LHCN-M2 (cell line): ENCODE measurements at regions not wholly inside any gene's neighbourhood (a gene's known extent, or its start where the extent isn't known, plus 50 kb on each side); places are given as distances from the start of the nearest gene placed in this dataset.
"Not testable (repeated sequence)": the region's sequence is repeated elsewhere in the genome, so short reads cannot be mapped to it uniquely, and the experiment has no call there.

Experiments used
- DNase-seq: peaks from one replicate; pipeline ENCODE4 v3.0.0-alpha.2; 2012; ENCODE audit warnings: low read depth

GRCh38 chr4:13762130-13762529 lies 134.6 kb upstream of the BOD1L1 start:
- peak; percentile 19 for DNase-seq

GRCh38 chr4:13763707-13764106 lies 136.2 kb upstream of the BOD1L1 start:
- no peak for DNase-seq

- DNase-seq = peak; percentile 27
These were observed 138.0 kb upstream of the BOD1L1 start for GRCh38 chr4:13765539-13765938.

DNA sequence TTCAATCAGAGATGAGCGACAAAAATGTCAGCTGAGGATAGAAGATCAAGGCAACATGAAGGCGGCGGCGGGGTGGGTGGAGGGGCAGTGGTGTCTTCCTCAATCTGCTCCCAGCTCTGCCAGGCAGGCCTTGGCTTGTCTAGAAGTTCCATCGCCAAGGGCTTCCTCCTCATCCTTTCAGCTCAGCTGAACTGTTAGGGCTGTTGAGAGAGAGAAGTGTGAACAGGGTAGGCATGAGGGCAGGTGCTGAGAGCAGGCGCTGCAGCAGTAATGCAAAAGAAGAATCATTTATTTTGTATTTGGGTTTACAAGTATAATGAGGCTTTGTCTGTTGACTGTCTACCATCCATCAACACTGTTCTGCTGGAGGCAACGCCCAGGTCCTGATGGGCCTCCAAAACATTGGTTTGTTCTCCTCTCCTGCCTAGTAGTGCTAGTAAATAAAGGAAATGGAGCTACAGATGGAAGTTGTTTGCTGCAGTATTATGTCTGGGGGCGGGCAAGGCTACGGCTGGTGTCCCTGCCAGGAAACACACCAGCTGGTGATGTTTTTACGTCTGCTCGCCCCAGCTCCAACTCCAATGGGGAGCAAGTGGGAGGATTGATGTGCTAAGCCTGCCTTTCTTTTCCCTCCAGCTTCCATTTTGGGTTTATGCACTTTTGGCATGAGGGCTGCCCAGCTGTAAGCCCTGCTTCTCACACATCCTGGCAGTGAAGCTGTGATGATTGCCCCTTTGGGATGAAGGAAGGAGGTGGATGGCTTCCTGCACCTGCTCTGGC lies 139.4 kb upstream of the BOD1L1 start:
- DNase-seq = no peak

- DNase-seq = no peak
These were observed 149.8 kb upstream of the BOD1L1 start for GRCh38 chr4:13777341-13777740.

- no peak for DNase-seq
These were observed 150.8 kb upstream of the BOD1L1 start for GRCh38 chr4:13778367-13778766.

- no peak for DNase-seq
These were observed 154.7 kb upstream of the BOD1L1 start for GRCh38 chr4:13782231-13782630.

- DNase-seq = peak; percentile 38
These were observed 156.4 kb upstream of the BOD1L1 start for GRCh38 chr4:13783800-13784411.

- no peak for DNase-seq
These were observed 165.6 kb upstream of the BOD1L1 start for GRCh38 chr4:13793020-13793710.

- DNase-seq = no peak
These were observed 167.5 kb upstream of the BOD1L1 start for GRCh38 chr4:13794819-13795565.

- no peak for DNase-seq
These were observed 169.5 kb upstream of the BOD1L1 start for GRCh38 chr4:13797061-13797460.

DNA sequence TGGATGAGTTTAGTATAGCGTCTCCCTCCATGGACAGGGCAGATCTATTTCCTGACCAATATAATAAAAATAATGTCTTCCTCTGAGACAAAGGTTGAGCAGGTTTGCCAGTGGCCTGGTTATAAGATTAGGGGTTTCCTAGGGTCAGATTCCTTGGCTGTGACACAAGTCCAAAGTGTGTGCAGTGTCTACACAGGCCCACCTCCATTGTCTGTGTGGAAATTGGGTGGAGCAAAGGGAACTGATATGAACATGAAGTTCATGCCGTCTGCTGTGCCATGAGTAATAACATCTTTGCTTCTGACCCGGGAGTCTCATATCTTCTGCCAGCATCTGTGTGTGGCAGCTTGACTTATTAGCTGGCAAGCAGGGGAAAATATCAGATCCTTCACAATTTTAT lies 187.7 kb upstream of the BOD1L1 start:
- DNase-seq = no peak

- no peak for DNase-seq
These were observed 188.9 kb upstream of the BOD1L1 start for GRCh38 chr4:13816472-13816871.

DNA sequence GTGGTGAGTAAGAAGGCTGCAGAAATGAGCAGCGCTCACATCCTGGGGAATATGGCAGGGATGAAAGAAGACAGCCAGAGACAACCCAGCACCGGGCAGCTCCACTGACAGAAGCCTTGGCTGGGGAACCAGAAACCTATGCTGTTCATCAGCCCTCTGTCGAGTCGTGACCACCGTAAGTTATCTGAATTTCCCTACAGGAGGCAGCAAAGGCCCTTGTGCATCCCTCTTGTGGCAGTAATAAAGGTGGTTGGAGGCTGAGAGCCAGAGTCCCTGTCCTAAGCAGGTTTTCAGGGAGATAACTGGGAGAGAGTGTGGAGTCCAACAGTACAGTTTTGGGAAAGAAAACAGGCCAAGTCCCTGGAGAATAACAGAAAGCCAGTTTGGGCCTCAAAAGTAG lies 194.0 kb upstream of the BOD1L1 start:
- DNase-seq = no peak

GRCh38 chr4:13825822-13826221 lies 198.3 kb upstream of the BOD1L1 start:
- not testable (repeated sequence) for DNase-seq

GRCh38 chr4:13829457-13829856 lies 201.9 kb upstream of the BOD1L1 start:
- peak; percentile 33 for DNase-seq

DNA sequence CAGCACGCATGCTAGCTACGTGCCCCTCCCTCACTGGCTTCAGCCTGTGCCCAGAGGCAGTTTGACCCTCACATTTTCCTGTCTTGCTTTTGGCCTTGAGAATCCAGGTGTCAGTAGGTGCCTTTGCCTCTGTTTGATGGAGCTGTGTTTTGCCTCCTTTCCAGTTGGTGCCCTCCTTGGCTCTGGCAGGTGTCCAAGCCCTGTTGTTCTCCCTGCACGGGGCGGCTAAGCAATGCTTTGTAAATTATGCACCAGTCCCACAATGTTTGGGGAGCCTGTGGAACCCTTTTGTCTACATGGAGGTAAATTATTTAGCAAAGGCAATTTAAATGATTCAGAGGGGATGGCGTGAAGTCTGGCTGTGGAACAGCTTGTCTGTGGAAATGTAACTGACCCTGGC lies 202.9 kb upstream of the BOD1L1 start:
- no peak for DNase-seq

- no peak for DNase-seq
These were observed 205.8 kb upstream of the BOD1L1 start for GRCh38 chr4:13833171-13833804.

- DNase-seq = no peak
These were observed 209.7 kb upstream of the BOD1L1 start for GRCh38 chr4:13836946-13837912.

- no peak for DNase-seq
These were observed 213.1 kb upstream of the BOD1L1 start for GRCh38 chr4:13840502-13841190.
